H9 (cell line): ENCODE measurements at regions not wholly inside any gene's neighbourhood (a gene's known extent, or its start where the extent isn't known, plus 50 kb on each side); places are given as distances from the start of the nearest gene placed in this dataset.

ENCODE experiments used
- DNase-seq: peaks from one replicate; pipeline ENCODE4 v3.0.0-alpha.2; 2017
- H2AFZ ChIP-seq: one replicate; pipeline ENCODE4 v1.6.1; 2013; ENCODE audit warnings: mild to moderate bottlenecking, low read length, control low read depth, moderate library complexity
- H2AK5ac ChIP-seq: 2 replicates; pipeline ENCODE4 v1.6.1; 2013; ENCODE audit warnings: low read length, control low read depth, mixed read lengths; ENCODE audit not compliant: insufficient read length
- H2BK120ac ChIP-seq: one replicate; pipeline ENCODE4 v1.6.1; 2013; ENCODE audit warnings: low read depth, mild to moderate bottlenecking, low read length, control low read depth, inconsistent platforms; ENCODE audit not compliant: poor library complexity, severe bottlenecking
- H2BK12ac ChIP-seq: 2 replicates; pipeline ENCODE4 v1.6.1; 2013; ENCODE audit warnings: low read length, control low read depth, mixed read lengths, low read depth; ENCODE audit not compliant: insufficient read length
- H2BK15ac ChIP-seq: 2 replicates; pipeline ENCODE4 v1.6.1; 2013; ENCODE audit warnings: low read depth, low read length, control low read depth
- H2BK20ac ChIP-seq: one replicate; pipeline ENCODE4 v1.6.1; 2013; ENCODE audit warnings: low read depth, mild to moderate bottlenecking, low read length, control low read depth, inconsistent platforms; ENCODE audit not compliant: poor library complexity, severe bottlenecking
- H2BK5ac ChIP-seq: 2 replicates; pipeline ENCODE4 v1.6.1; 2013; ENCODE audit warnings: low read length, control low read depth, mixed read lengths; ENCODE audit not compliant: insufficient read length
- H3K14ac ChIP-seq: 2 replicates; pipeline ENCODE4 v1.6.1; 2013; ENCODE audit warnings: low read length, control low read depth; ENCODE audit not compliant: insufficient read depth
- H3K18ac ChIP-seq: 2 replicates; pipeline ENCODE4 v1.6.1; 2013; ENCODE audit warnings: low read depth, mild to moderate bottlenecking, mixed read lengths, low read length, control low read depth; ENCODE audit not compliant: insufficient read length
- H3K23ac ChIP-seq: 2 replicates; pipeline ENCODE4 v1.6.1; 2013; ENCODE audit warnings: low read length, control low read depth, mixed read lengths, low read depth; ENCODE audit not compliant: insufficient read length
- H3K23me2 ChIP-seq: 2 replicates; pipeline ENCODE4 v1.6.1; 2013; ENCODE audit warnings: low read depth, mild to moderate bottlenecking, mixed read lengths, low read length, control low read depth; ENCODE audit not compliant: insufficient read length, poor library complexity, severe bottlenecking
- H3K27ac ChIP-seq: 2 replicates; pipeline ENCODE4 v1.5.1; 2013; ENCODE audit warnings: low read length, control low read depth, mixed read lengths, low read depth; ENCODE audit not compliant: insufficient read length
- H3K27me3 ChIP-seq: 2 replicates; pipeline ENCODE4 v1.6.1; 2013; ENCODE audit warnings: low read length, control low read depth, inconsistent platforms; ENCODE audit not compliant: insufficient read depth
- H3K4ac ChIP-seq: 2 replicates; pipeline ENCODE4 v1.6.1; 2013; ENCODE audit warnings: low read depth, mild to moderate bottlenecking, control low read depth, inconsistent platforms, low read length, moderate library complexity
- H3K4me1 ChIP-seq: 2 replicates; pipeline ENCODE4 v1.6.1; 2013; ENCODE audit warnings: low read length, control low read depth, inconsistent platforms; ENCODE audit not compliant: insufficient read depth
- H3K4me2 ChIP-seq: 2 replicates; pipeline ENCODE4 v1.6.1; 2013; ENCODE audit warnings: low read length, control low read depth, mixed read lengths; ENCODE audit not compliant: insufficient read length, insufficient read depth
- H3K56ac ChIP-seq: 2 replicates; pipeline ENCODE4 v1.6.1; 2013; ENCODE audit warnings: low read depth, mild to moderate bottlenecking, mixed read lengths, low read length, control low read depth; ENCODE audit not compliant: insufficient read length
- H3K79me1 ChIP-seq: 2 replicates; pipeline ENCODE4 v1.6.1; 2013; ENCODE audit warnings: low read depth, mild to moderate bottlenecking, moderate library complexity, low read length, control low read depth, inconsistent platforms; ENCODE audit not compliant: insufficient read depth, poor library complexity, severe bottlenecking
- H3K79me2 ChIP-seq: 2 replicates; pipeline ENCODE4 v1.6.1; 2013; ENCODE audit warnings: low read length, control low read depth, inconsistent platforms; ENCODE audit not compliant: insufficient read depth
- H3K9ac ChIP-seq: 2 replicates; pipeline ENCODE4 v1.6.1; 2013; ENCODE audit warnings: low read length, control low read depth, mixed read lengths; ENCODE audit not compliant: insufficient read length; ENCODE audit errors: extremely low read depth
- H3K9me3 ChIP-seq: one replicate; pipeline ENCODE4 v1.6.1; 2013; ENCODE audit warnings: low read depth, low read length, inconsistent platforms; ENCODE audit not compliant: control insufficient read depth
- H3T11ph ChIP-seq: one replicate; pipeline ENCODE4 v1.6.1; 2013; ENCODE audit warnings: mild to moderate bottlenecking, low read length, control low read depth, inconsistent platforms
- H4K20me1 ChIP-seq: one replicate; pipeline ENCODE4 v1.6.1; 2013; ENCODE audit not compliant: control insufficient read depth, insufficient read length, insufficient read depth
- H4K5ac ChIP-seq: 2 replicates; pipeline ENCODE4 v1.6.1; 2013; ENCODE audit warnings: low read depth, mild to moderate bottlenecking, mixed read lengths, low read length, control low read depth; ENCODE audit not compliant: insufficient read length
- H4K8ac ChIP-seq: replicated peaks from 2 replicates; pipeline ENCODE4 v1.6.1; 2013; ENCODE audit warnings: low read length, control low read depth, mixed read lengths, low read depth; ENCODE audit not compliant: insufficient read length
- H4K91ac ChIP-seq: 2 replicates; pipeline ENCODE4 v1.6.1; 2013; ENCODE audit warnings: low read depth, mild to moderate bottlenecking, moderate library complexity, mixed read lengths, low read length, control low read depth; ENCODE audit not compliant: insufficient read length
- H3K27ac Mint-ChIP-seq, 3 experiments: 2 replicates in 2 of 3; 3 replicates in 1 of 3; pipeline ENCODE4 v1.8.0; 2020 to 2021; ENCODE audit warnings: mixed read lengths in 3 of 3, mild to moderate bottlenecking in 1 of 3, moderate library complexity in 1 of 3
- H3K27me3 Mint-ChIP-seq: 2 replicates; pipeline ENCODE4 v1.8.0; 2021; ENCODE audit warnings: low read depth, mild to moderate bottlenecking, moderate library complexity, mixed read lengths
- H3K36me3 Mint-ChIP-seq, 3 experiments: 2 replicates in 2 of 3; 3 replicates in 1 of 3; pipeline ENCODE4 v1.8.0; 2020 to 2021; ENCODE audit warnings: low read depth in 3 of 3, mixed read lengths in 3 of 3; ENCODE audit not compliant: insufficient read depth in 1 of 3
- H3K4me1 Mint-ChIP-seq, 2 experiments: 2 replicates each; pipeline ENCODE4 v1.8.0; 2020; ENCODE audit warnings: mixed read lengths in 2 of 2
- H3K4me3 Mint-ChIP-seq, 2 experiments: 2 replicates in 1 of 2; 3 replicates in 1 of 2; pipeline ENCODE4 v1.8.0; 2020 to 2021; ENCODE audit warnings: mild to moderate bottlenecking in 2 of 2, mixed read lengths in 2 of 2, moderate library complexity in 1 of 2
- H3K9me3 Mint-ChIP-seq, 2 experiments: 2 replicates in 1 of 2; 3 replicates in 1 of 2; pipeline ENCODE4 v1.8.0; 2020; ENCODE audit warnings: mild to moderate bottlenecking in 2 of 2, mixed read lengths in 2 of 2, moderate library complexity in 1 of 2
- CTCF ChIP-seq: fragments of 200-600 bp; sonication (generic); conservative IDR thresholded peaks from 3 replicates; pipeline ENCODE4 v1.8.0; 2021; ENCODE audit warnings: antibody characterized with exemption, mild to moderate bottlenecking
- WGBS: extraction: QIAGEN DNeasy Blood & Tissue Kit; methylation state at CpG from one replicate; pipeline ENCODE4 v1.1.7; 2013; ENCODE audit warnings: missing lambda C conversion rate, low lambda C conversion rate, mixed read lengths; ENCODE audit not compliant: insufficient read length; ENCODE audit errors: extremely low coverage; 5-methylcytosine and 5-hydroxymethylcytosine counted together

GRCh38 chr1:87457408-87457807 lies 128.7 kb downstream of the LMO4 start:
- H3K27me3 Mint-ChIP-seq: no peaks in the 10 kb centered on the region
- no peak overlapping the region for H3K4me3 Mint-ChIP-seq
- no peak overlapping the region for H2BK120ac ChIP-seq
- H3K27ac Mint-ChIP-seq: no peak overlapping the region
- no peak overlapping the region for H3K18ac ChIP-seq
- H3K79me2 ChIP-seq: no peaks in the 10 kb centered on the region
- no peak overlapping the region for H3K14ac ChIP-seq
- no peak overlapping the region for H2BK12ac ChIP-seq
- no peak overlapping the region for H2BK5ac ChIP-seq
- TF ChIP-seq CTCF: no peak
- peaks cover 42 to 51% of the 10 kb centered on the region in 2 experiments for H3K9me3 Mint-ChIP-seq
- no peak overlapping the region for H2AK5ac ChIP-seq
- H4K91ac ChIP-seq: no peak overlapping the region
- no peak overlapping the region for H3T11ph ChIP-seq
- no peaks in the 10 kb centered on the region for H4K20me1 ChIP-seq
- no peak overlapping the region for H3K9ac ChIP-seq
- no peaks in the 10 kb centered on the region for H3K23me2 ChIP-seq
- DNase-seq: no peak
- H2BK20ac ChIP-seq: no peak overlapping the region
- H2AFZ ChIP-seq: no peak overlapping the region
- no peaks in the 10 kb centered on the region for H3K79me1 ChIP-seq
- H3K4me2 ChIP-seq: no peak overlapping the region
- no peak overlapping the region for H2BK15ac ChIP-seq
- H3K4me1 Mint-ChIP-seq: peaks cover 9 to 10% of the 10 kb centered on the region in 2 experiments
- no peak overlapping the region for H4K8ac ChIP-seq
- no peak overlapping the region for H4K5ac ChIP-seq
- no peak overlapping the region for H3K56ac ChIP-seq
- H3K9me3 ChIP-seq: no peaks in the 10 kb centered on the region
- H3K27me3 ChIP-seq: no peaks in the 10 kb centered on the region
- no peak overlapping the region for H3K4ac ChIP-seq
- H3K23ac ChIP-seq: no peak overlapping the region
- H3K27ac ChIP-seq: no peak overlapping the region
- WGBS: no CpG with 5 or more reads among the region's 2 CpGs
- peaks cover 2% of the 10 kb centered on the region; the same call in 1 of the 2 replicates for H3K4me1 ChIP-seq
- H3K36me3 Mint-ChIP-seq: peaks cover 31 to 49% (median 32%) of the 10 kb centered on the region in 3 experiments
